GM15510 (cell line): ENCODE measurements at regions not wholly inside any gene's neighbourhood (a gene's known extent, or its start where the extent isn't known, plus 50 kb on each side); places are given as distances from the start of the nearest gene placed in this dataset.
A peak's percentile ranks its signal among the peaks of the same experiment; 100 is the strongest.

Experiments used
- POLR2A ChIP-seq: IDR thresholded peaks from 3 replicates; pipeline ENCODE4 v1.6.1; 2011; ENCODE audit warnings: borderline replicate concordance; ENCODE audit not compliant: insufficient read length; ENCODE audit errors: extremely low read depth

- TF ChIP-seq POLR2A = no peak
Measured at GRCh38 chr15:31225356-31225955, 101.2 kb upstream of the KLF13 start.

GRCh38 chr15:31226021-31226420, 100.6 kb upstream of the KLF13 start:
- TF ChIP-seq POLR2A = no peak

GRCh38 chr15:31227235-31227634, 99.4 kb upstream of the KLF13 start:
- no peak for TF ChIP-seq POLR2A

GRCh38 chr15:31228011-31228484, 98.6 kb upstream of the KLF13 start:
- TF ChIP-seq POLR2A = no peak

GRCh38 chr15:31228980-31229826, 97.4 kb upstream of the KLF13 start:
- peak; percentile 92 for TF ChIP-seq POLR2A

- peak; percentile 62 for TF ChIP-seq POLR2A
Measured at GRCh38 chr15:31230630-31231485, 95.8 kb upstream of the KLF13 start.

- no peak for TF ChIP-seq POLR2A
Measured at GRCh38 chr15:31234815-31235214, 91.8 kb upstream of the KLF13 start.

- TF ChIP-seq POLR2A = no peak
Measured at GRCh38 chr15:31235311-31236183, 91.1 kb upstream of the KLF13 start.

GRCh38 chr15:31236184-31237042, 90.2 kb upstream of the KLF13 start:
- TF ChIP-seq POLR2A = no peak

GRCh38 chr15:31237043-31237324, 89.7 kb upstream of the KLF13 start:
- TF ChIP-seq POLR2A = no peak

GRCh38 chr15:31238906-31239305, 87.7 kb upstream of the KLF13 start:
- no peak for TF ChIP-seq POLR2A

GRCh38 chr15:31239409-31239808, 87.2 kb upstream of the KLF13 start:
- TF ChIP-seq POLR2A = no peak

- no peak for TF ChIP-seq POLR2A
Measured at GRCh38 chr15:31241888-31242522, 84.6 kb upstream of the KLF13 start.
